ENCODE measurements at regions not wholly inside any gene's neighbourhood (a gene's known extent, or its start where the extent isn't known, plus 50 kb on each side); places are given as distances from the start of the nearest gene placed in this dataset.

DNA sequence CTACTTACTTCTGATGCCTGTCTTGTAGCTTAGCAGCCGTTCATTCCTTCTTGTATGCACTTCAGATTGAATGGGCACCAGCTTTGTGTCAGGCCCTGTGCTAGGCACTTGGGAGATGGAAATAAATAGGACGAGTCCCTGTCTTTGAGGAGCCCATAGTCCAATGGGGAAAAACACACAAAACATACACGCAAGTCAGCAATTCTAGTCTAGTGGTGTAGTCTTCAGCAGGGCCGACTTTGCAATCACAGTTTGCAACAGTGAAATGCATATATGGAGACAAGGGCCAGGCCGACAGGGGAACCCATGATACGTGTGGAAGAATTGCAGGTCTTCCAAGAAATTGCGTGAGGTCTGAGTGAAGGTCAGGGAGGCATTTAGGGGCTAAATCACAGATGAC is 262.6 kb downstream of the MAF start:
- WGBS, 2 donors, result 87 to 94% methylated on average over 5 to 6 of the region's 7 CpGs
- DNase-seq, result no peak
- H3K9me3 ChIP-seq, result no peaks in the 10 kb centered on the region
- no peaks in the 10 kb centered on the region for H3K36me3 ChIP-seq
- no peaks in the 10 kb centered on the region for H3K27me3 ChIP-seq
- TF ChIP-seq, protein P1, sequence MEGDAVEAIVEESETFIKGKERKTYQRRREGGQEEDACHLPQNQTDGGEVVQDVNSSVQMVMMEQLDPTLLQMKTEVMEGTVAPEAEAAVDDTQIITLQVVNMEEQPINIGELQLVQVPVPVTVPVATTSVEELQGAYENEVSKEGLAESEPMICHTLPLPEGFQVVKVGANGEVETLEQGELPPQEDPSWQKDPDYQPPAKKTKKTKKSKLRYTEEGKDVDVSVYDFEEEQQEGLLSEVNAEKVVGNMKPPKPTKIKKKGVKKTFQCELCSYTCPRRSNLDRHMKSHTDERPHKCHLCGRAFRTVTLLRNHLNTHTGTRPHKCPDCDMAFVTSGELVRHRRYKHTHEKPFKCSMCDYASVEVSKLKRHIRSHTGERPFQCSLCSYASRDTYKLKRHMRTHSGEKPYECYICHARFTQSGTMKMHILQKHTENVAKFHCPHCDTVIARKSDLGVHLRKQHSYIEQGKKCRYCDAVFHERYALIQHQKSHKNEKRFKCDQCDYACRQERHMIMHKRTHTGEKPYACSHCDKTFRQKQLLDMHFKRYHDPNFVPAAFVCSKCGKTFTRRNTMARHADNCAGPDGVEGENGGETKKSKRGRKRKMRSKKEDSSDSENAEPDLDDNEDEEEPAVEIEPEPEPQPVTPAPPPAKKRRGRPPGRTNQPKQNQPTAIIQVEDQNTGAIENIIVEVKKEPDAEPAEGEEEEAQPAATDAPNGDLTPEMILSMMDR (IDR thresholded peaks at IDR 0.05), result no peak
- TF ChIP-seq POLR2A (IDR thresholded peaks at IDR 0.05), result no peak
- peaks cover 0 to 6% (median 0%) of the 10 kb centered on the region in 3 donors for H3K4me1 ChIP-seq
- H3K4me3 ChIP-seq, result no peak overlapping the region
- intact Hi-C loops (cut with DNase I), result no loop called here
- no peak overlapping the region for H3K27ac ChIP-seq

DNA sequence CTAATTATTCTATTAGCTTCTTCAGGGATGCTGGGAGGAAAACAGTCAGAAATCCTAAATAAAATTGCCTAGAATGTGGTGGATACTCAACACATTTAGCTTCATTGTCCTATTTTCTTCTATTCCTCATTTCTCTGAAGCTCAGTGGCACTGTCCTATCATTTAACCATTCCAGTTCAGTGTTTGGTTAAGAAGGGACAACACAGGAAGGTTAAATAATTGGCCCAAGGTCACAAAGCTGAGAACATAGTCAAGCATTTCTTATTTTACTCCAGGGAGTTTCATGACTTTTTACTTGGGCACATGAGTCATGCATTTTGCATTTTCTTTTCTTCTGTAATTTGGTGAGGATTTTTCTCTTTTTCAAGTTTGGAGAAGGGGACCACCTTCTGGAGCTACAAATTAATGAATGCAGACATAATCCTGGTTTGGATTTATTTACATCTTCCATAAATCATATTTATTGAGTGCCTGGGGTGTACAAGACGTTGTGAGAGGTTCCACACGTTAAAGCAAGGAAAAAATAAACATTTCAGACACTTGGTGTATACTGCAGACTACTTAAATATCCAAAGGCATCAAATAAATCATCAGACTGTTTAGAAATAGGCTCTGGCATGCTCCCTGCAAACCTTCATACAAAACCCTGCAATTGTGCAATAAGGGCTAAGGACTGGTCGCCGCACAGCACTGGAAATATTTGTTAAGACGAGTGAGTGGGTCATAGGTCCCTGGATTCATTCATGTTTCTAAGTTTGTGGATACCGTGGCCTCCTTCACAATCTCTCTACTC is 263.9 kb downstream of the MAF start:
- Histone ChIP-seq H3K36me3 (no peaks in the 10 kb centered on the region), H3K27me3 (no peaks in the 10 kb centered on the region), H3K4me1 (peaks cover 0 to 6% (median 0%) of the 10 kb centered on the region in 3 donors), H3K4me3 (no peak overlapping the region), H3K27ac (no peak overlapping the region), H3K9me3 (no peaks in the 10 kb centered on the region)
- 28 to 60% methylated on average over 6 of the region's 6 CpGs for WGBS, 2 donors
- intact Hi-C loops (cut with DNase I), result no loop called here
- TF ChIP-seq POLR2A (IDR thresholded peaks at IDR 0.05), result no peak
- TF ChIP-seq, protein P1 (IDR thresholded peaks at IDR 0.05), result no peak
- DNase-seq, result no peak

DNA sequence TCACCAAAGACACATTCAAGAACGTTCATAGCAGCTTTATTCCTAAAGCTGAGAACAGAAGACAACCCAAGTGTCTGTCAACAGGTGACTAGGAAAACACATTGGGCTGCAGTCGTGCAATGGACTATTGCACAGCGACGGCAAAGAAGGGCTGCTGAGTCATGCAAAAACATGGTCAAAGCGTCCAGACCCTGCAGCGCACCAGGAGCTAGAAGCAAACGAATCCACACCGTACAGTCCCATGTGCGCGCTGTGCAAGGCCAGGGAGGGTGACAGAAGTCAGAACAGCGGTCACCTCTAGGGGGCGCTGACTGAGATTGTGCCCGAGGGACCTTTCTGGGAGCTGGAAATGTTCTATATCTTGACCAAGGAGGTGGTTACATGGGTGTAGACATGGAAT is 266.4 kb downstream of the MAF start:
- Histone ChIP-seq H3K4me1 (peaks cover 0 to 6% (median under 1%) of the 10 kb centered on the region in 3 donors), H3K4me3 (no peak overlapping the region), H3K27me3 (no peaks in the 10 kb centered on the region), H3K27ac (no peak overlapping the region), H3K36me3 (no peaks in the 10 kb centered on the region), H3K9me3 (no peaks in the 10 kb centered on the region)
- WGBS, 2 donors, result 78 to 80% methylated on average over 8 to 11 of the region's 13 CpGs
- intact Hi-C loops (cut with DNase I), result no loop called here
- no peak for DNase-seq
- TF ChIP-seq, protein P1 (IDR thresholded peaks at IDR 0.05), result peak in 1 of 6 experiments; percentile 37
- TF ChIP-seq POLR2A (IDR thresholded peaks at IDR 0.05), result no peak

DNA sequence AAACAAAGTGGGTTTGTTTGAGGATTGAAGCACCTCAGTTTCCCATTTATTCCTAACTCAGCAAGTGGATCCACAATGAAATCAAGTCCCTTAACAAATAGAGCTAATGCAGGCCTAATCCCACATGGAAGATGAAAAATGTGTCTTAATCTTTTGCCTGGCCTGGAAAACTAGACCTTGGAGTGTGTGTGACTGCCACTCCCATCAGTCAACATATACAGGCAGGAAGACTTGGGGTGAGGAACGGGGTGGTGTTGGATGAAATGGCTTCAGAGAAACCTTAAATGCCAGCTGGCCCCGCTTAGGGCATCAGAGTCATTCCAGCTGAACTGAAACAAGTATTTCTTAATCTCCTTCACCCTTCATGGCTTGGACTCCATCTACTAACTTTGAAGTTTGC is 269.5 kb downstream of the MAF start:
- Histone ChIP-seq H3K4me3 (no peak overlapping the region), H3K36me3 (no peaks in the 10 kb centered on the region), H3K27me3 (no peaks in the 10 kb centered on the region), H3K27ac (no peak overlapping the region), H3K4me1 (peaks cover 0 to 17% (median 10%) of the 10 kb centered on the region in 3 donors), H3K9me3 (no peaks in the 10 kb centered on the region)
- no peak for DNase-seq
- TF ChIP-seq POLR2A (IDR thresholded peaks at IDR 0.05), result no peak
- TF ChIP-seq, protein P1 (IDR thresholded peaks at IDR 0.05), result no peak
- intact Hi-C loops (cut with DNase I), result no loop called here
- WGBS, 2 donors, result 48 to 70% methylated on average over 2 of the region's 2 CpGs

DNA sequence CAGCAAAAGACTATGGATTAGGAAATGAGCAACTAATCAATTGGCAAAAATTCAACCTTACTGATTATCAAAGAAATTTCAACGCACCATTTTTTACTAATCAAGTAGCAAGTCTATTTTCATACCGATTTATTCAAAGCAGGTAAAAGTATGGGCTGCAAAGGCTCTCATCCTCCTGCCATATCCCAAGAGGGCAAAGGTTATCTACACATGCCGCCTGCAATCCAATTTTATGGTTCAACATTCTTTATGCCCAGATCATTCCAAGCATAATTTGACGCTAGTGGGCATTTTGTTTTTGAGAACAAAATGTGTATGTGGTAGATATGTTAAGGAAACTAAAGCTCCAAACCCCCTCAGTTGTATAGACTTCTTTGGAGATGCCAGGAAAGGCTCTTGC is 270.6 kb downstream of the MAF start:
- intact Hi-C loops (cut with DNase I), result no loop called here
- 91 to 96% methylated on average over 4 of the region's 4 CpGs for WGBS, 2 donors
- Histone ChIP-seq H3K4me1 (peaks cover 0 to 17% (median 10%) of the 10 kb centered on the region in 3 donors), H3K27me3 (no peaks in the 10 kb centered on the region), H3K27ac (no peak overlapping the region), H3K9me3 (no peaks in the 10 kb centered on the region), H3K4me3 (no peak overlapping the region), H3K36me3 (no peaks in the 10 kb centered on the region)
- TF ChIP-seq, protein P1 (IDR thresholded peaks at IDR 0.05), result no peak
- TF ChIP-seq POLR2A (IDR thresholded peaks at IDR 0.05), result no peak
- DNase-seq, result no peak

Data from esophagus squamous epithelium (tissue), 5 donors.